Mesothelial cell of epicardium (in vitro differentiated cells): ENCODE measurements at regions not wholly inside any gene's neighbourhood (a gene's known extent, or its start where the extent isn't known, plus 50 kb on each side); places are given as distances from the start of the nearest gene placed in this dataset.

Source experiments
- DNase-seq, 2 experiments: peaks; one replicate each; pipeline ENCODE4 v3.0.0; 2021; ENCODE audit warnings: low spot score in 2 of 2; ENCODE audit not compliant: unreplicated experiment in 2 of 2
- H3K27ac Mint-ChIP-seq: 2 replicates; pipeline ENCODE4 v1.8.0; 2021; ENCODE audit warnings: mixed read lengths
- H3K27me3 Mint-ChIP-seq: 2 replicates; pipeline ENCODE4 v1.8.0; 2021; ENCODE audit warnings: low read depth, mixed read lengths
- H3K36me3 Mint-ChIP-seq: 2 replicates; pipeline ENCODE4 v1.8.0; 2021; ENCODE audit warnings: mixed read lengths
- H3K4me1 Mint-ChIP-seq: 2 replicates; pipeline ENCODE4 v1.8.0; 2021; ENCODE audit warnings: mixed read lengths
- H3K4me3 Mint-ChIP-seq: 2 replicates; pipeline ENCODE4 v1.8.0; 2021; ENCODE audit warnings: mild to moderate bottlenecking, moderate library complexity, mixed read lengths
- H3K9me3 Mint-ChIP-seq: 2 replicates; pipeline ENCODE4 v1.8.0; 2021; ENCODE audit warnings: mixed read lengths
- TF ChIP-seq, protein P1 (sequence below): fragments of 200-600 bp; sonication (generic); IDR thresholded peaks from one replicate; pipeline ENCODE4 v1.5.0; 2021; ENCODE audit warnings: antibody characterized with exemption; ENCODE audit not compliant: unreplicated experiment

- H3K4me1 Mint-ChIP-seq = no peaks in the 10 kb centered on the region
- H3K4me3 Mint-ChIP-seq = no peak overlapping the region
- peaks cover 38% of the 10 kb centered on the region for H3K27me3 Mint-ChIP-seq
- H3K27ac Mint-ChIP-seq = no peak overlapping the region
- no peak for DNase-seq
- H3K9me3 Mint-ChIP-seq = no peaks in the 10 kb centered on the region
- no peaks in the 10 kb centered on the region for H3K36me3 Mint-ChIP-seq
- TF ChIP-seq, protein P1, sequence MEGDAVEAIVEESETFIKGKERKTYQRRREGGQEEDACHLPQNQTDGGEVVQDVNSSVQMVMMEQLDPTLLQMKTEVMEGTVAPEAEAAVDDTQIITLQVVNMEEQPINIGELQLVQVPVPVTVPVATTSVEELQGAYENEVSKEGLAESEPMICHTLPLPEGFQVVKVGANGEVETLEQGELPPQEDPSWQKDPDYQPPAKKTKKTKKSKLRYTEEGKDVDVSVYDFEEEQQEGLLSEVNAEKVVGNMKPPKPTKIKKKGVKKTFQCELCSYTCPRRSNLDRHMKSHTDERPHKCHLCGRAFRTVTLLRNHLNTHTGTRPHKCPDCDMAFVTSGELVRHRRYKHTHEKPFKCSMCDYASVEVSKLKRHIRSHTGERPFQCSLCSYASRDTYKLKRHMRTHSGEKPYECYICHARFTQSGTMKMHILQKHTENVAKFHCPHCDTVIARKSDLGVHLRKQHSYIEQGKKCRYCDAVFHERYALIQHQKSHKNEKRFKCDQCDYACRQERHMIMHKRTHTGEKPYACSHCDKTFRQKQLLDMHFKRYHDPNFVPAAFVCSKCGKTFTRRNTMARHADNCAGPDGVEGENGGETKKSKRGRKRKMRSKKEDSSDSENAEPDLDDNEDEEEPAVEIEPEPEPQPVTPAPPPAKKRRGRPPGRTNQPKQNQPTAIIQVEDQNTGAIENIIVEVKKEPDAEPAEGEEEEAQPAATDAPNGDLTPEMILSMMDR = no peak
Measured at GRCh38 chr21:35643176-35643575, 417.1 kb downstream of the SETD4 start.

GRCh38 chr21:35641271-35642016, 418.9 kb downstream of the SETD4 start:
- Mint-ChIP-seq H3K27ac (no peak overlapping the region), H3K9me3 (no peaks in the 10 kb centered on the region), H3K4me3 (no peak overlapping the region), H3K4me1 (no peaks in the 10 kb centered on the region), H3K36me3 (no peaks in the 10 kb centered on the region), H3K27me3 (peaks cover 37% of the 10 kb centered on the region)
- DNase-seq = no peak
- TF ChIP-seq, protein P1 = no peak

DNA sequence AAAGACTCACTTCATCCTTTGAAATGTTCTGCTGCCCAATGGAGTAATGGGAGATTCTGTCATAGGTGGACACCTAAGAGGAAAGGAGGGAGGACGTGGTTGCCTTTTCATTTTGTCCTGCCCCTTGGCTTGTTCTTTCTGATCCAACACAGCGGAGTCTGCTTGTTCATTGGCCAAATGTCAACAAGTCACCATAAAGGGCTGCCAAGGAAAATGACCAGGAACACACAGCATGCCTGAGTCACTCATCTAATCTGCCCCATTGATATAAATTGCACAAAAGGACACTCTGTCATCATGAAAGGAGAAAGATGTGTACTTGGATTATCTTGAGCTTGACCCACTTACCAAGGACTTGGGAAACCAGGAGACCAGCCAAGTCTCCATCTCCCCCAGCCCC, 422.9 kb downstream of the SETD4 start:
- Mint-ChIP-seq H3K36me3 (no peaks in the 10 kb centered on the region), H3K27ac (no peak overlapping the region), H3K27me3 (peaks cover 17% of the 10 kb centered on the region), H3K4me3 (no peak overlapping the region), H3K4me1 (no peaks in the 10 kb centered on the region), H3K9me3 (no peaks in the 10 kb centered on the region)
- no peak for DNase-seq
- TF ChIP-seq, protein P1 = no peak

GRCh38 chr21:35635994-35636393, 424.3 kb downstream of the SETD4 start:
- peaks cover 12% of the 10 kb centered on the region for H3K27me3 Mint-ChIP-seq
- H3K4me3 Mint-ChIP-seq = no peak overlapping the region
- TF ChIP-seq, protein P1 = no peak
- H3K4me1 Mint-ChIP-seq = no peaks in the 10 kb centered on the region
- H3K27ac Mint-ChIP-seq = no peak overlapping the region
- H3K9me3 Mint-ChIP-seq = no peaks in the 10 kb centered on the region
- no peak for DNase-seq
- H3K36me3 Mint-ChIP-seq = no peaks in the 10 kb centered on the region

GRCh38 chr21:35635261-35635660, 425.1 kb downstream of the SETD4 start:
- Mint-ChIP-seq H3K9me3 (no peaks in the 10 kb centered on the region), H3K4me3 (no peak overlapping the region), H3K27me3 (peaks cover 7% of the 10 kb centered on the region), H3K4me1 (no peaks in the 10 kb centered on the region), H3K27ac (no peak overlapping the region), H3K36me3 (no peaks in the 10 kb centered on the region)
- TF ChIP-seq, protein P1 = no peak
- DNase-seq = no peak

GRCh38 chr21:35633501-35633900, 426.8 kb downstream of the SETD4 start:
- H3K27me3 Mint-ChIP-seq = peaks cover 2% of the 10 kb centered on the region
- no peak for DNase-seq
- H3K36me3 Mint-ChIP-seq = no peaks in the 10 kb centered on the region
- H3K27ac Mint-ChIP-seq = no peak overlapping the region
- H3K9me3 Mint-ChIP-seq = no peaks in the 10 kb centered on the region
- no peaks in the 10 kb centered on the region for H3K4me1 Mint-ChIP-seq
- TF ChIP-seq, protein P1 = no peak
- no peak overlapping the region for H3K4me3 Mint-ChIP-seq
